OCI-LY1 (cell line): ENCODE measurements at regions not wholly inside any gene's neighbourhood (a gene's known extent, or its start where the extent isn't known, plus 50 kb on each side); places are given as distances from the start of the nearest gene placed in this dataset.

Source experiments
- CTCF ChIP-seq: fragments of 200-600 bp; sonication (generic), shearing (Covaris generic); IDR thresholded peaks from 2 replicates; pipeline ENCODE4 v1.5.1; 2017; ENCODE audit warnings: mild to moderate bottlenecking, antibody characterized with exemption, low read length, moderate library complexity, mixed read lengths
- EZH2 ChIP-seq: fragments of 200-600 bp; sonication (generic), shearing (Covaris generic); IDR thresholded peaks from 2 replicates; pipeline ENCODE4 v1.8.0; 2017; ENCODE audit warnings: borderline replicate concordance, mixed run types, mild to moderate bottlenecking, antibody characterized with exemption, low read length, moderate library complexity, mixed read lengths

DNA sequence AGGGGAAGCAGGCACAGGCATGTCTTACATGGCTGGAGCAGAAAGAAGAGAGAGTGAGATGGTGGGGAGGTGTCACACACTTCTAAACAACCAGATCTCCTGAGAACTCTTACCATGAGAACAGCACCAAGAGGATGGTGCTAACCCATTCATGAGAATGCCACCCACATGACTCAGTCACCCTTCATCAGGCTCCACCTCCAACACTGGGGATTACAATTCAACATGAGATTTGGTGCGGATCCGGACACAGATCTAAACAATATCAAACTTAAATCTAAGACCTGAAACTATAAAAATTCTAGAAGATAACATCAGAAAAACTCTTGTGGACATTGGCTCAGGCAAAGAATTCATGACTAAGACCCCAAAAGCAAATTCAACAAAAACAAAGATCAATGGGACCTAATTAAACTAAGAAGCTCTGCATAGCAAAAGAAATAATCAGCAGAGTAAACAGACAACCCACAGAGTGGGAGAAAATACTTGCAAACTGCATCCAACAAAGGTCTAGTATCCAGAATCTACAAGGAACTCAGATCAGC is 65.4 kb downstream of the SPATA31C2 start:
- TF ChIP-seq CTCF (no peak), EZH2 (no peak)
